ENCODE measurements at regions not wholly inside any gene's neighbourhood (a gene's known extent, or its start where the extent isn't known, plus 50 kb on each side); places are given as distances from the start of the nearest gene placed in this dataset.
"Not testable (repeated sequence)": the region's sequence is repeated elsewhere in the genome, so short reads cannot be mapped to it uniquely, and the experiment has no call there.

- 75% methylated on average over 1 of the region's 1 CpG for WGBS (ENCODE audit: insufficient coverage, low coverage, low lambda C conversion rate, missing lambda C conversion rate)
- no peak for DNase-seq
Measured at GRCh38 chr4:12360391-12360790, 931.7 kb upstream of the HS3ST1 start.

GRCh38 chr4:12359420-12359819 lies 930.7 kb upstream of the HS3ST1 start:
- intact Hi-C loops (cut with DNase I), result no loop called here
- H3K4me1 ChIP-seq, result no peaks in the 10 kb centered on the region
- ATAC-seq (no peak), DNase-seq (no peak)
- no peak overlapping the region for H3K4me3 ChIP-seq
- no peaks in the 10 kb centered on the region for H3K27me3 ChIP-seq
- H3K27ac ChIP-seq, result no peak overlapping the region
- no peaks in the 10 kb centered on the region for H3K9me3 ChIP-seq
- WGBS (ENCODE audit: insufficient coverage, low coverage, low lambda C conversion rate, missing lambda C conversion rate), result 15% methylated on average over 3 of the region's 3 CpGs
- no peaks in the 10 kb centered on the region for H3K36me3 ChIP-seq
- no peak for TF ChIP-seq POLR2A (IDR thresholded peaks at IDR 0.05)
- TF ChIP-seq CTCF (IDR thresholded peaks at IDR 0.05), result no peak

More at GRCh38 chr4:12360391-12360790, 931.7 kb upstream of the HS3ST1 start:
- Histone ChIP-seq H3K27ac (no peak overlapping the region), H3K4me1 (no peaks in the 10 kb centered on the region), H3K36me3 (no peaks in the 10 kb centered on the region), H3K27me3 (no peaks in the 10 kb centered on the region), H3K4me3 (no peak overlapping the region), H3K9me3 (no peaks in the 10 kb centered on the region)
- TF ChIP-seq CTCF (IDR thresholded peaks at IDR 0.05) (no peak), POLR2A (IDR thresholded peaks at IDR 0.05) (no peak)
- intact Hi-C loops (cut with DNase I), result no loop called here
- ATAC-seq, result no peak

GRCh38 chr4:12333083-12333482 lies 904.4 kb upstream of the HS3ST1 start:
- intact Hi-C loops (cut with DNase I); H3K27ac ChIP-seq; H3K27me3 ChIP-seq; H3K36me3 ChIP-seq; ATAC-seq; H3K4me1 ChIP-seq; H3K9me3 ChIP-seq; DNase-seq; H3K4me3 ChIP-seq: not testable (repeated sequence)
- WGBS (ENCODE audit: insufficient coverage, low coverage, low lambda C conversion rate, missing lambda C conversion rate), result no CpG with 5 or more reads among the region's 2 CpGs

GRCh38 chr4:12324965-12325364 lies 896.3 kb upstream of the HS3ST1 start:
- DNase-seq (no peak), ATAC-seq (no peak)
- Histone ChIP-seq H3K27ac (no peak overlapping the region), H3K4me3 (no peak overlapping the region), H3K36me3 (no peaks in the 10 kb centered on the region), H3K27me3 (no peaks in the 10 kb centered on the region), H3K9me3 (no peaks in the 10 kb centered on the region), H3K4me1 (no peaks in the 10 kb centered on the region)
- intact Hi-C loops (cut with DNase I), result no loop called here
- WGBS (ENCODE audit: insufficient coverage, low coverage, low lambda C conversion rate, missing lambda C conversion rate), result 64% methylated on average over 1 of the region's 1 CpG
- no peak for TF ChIP-seq CTCF (IDR thresholded peaks at IDR 0.05)
- no peak for TF ChIP-seq POLR2A (IDR thresholded peaks at IDR 0.05)

- no peak for DNase-seq
- WGBS (ENCODE audit: insufficient coverage, low coverage, low lambda C conversion rate, missing lambda C conversion rate), result 44% methylated on average over 4 of the region's 4 CpGs
- no peaks in the 10 kb centered on the region for H3K36me3 ChIP-seq
- intact Hi-C loops (cut with DNase I), result no loop called here
- H3K4me1 ChIP-seq, result no peaks in the 10 kb centered on the region
- ATAC-seq, result no peak
- H3K27me3 ChIP-seq, result no peaks in the 10 kb centered on the region
- no peak overlapping the region for H3K4me3 ChIP-seq
- no peak overlapping the region for H3K27ac ChIP-seq
- no peaks in the 10 kb centered on the region for H3K9me3 ChIP-seq
- no peak for TF ChIP-seq POLR2A (IDR thresholded peaks at IDR 0.05)
- TF ChIP-seq CTCF (IDR thresholded peaks at IDR 0.05), result no peak
Measured at GRCh38 chr4:12319765-12320164, 891.1 kb upstream of the HS3ST1 start.

Data from right lobe of liver (tissue), 6 donors.